ENCODE measurements at regions not wholly inside any gene's neighbourhood (a gene's known extent, or its start where the extent isn't known, plus 50 kb on each side); places are given as distances from the start of the nearest gene placed in this dataset.
"Not testable (repeated sequence)": the region's sequence is repeated elsewhere in the genome, so short reads cannot be mapped to it uniquely, and the experiment has no call there.

GRCh38 chr1:38658883-38659282 is 200.7 kb downstream of the RRAGC start:
- no peak for DNase-seq

GRCh38 chr1:38657873-38658272 is 201.7 kb downstream of the RRAGC start:
- DNase-seq, result no peak

- no peak for DNase-seq
Measured at GRCh38 chr1:38657207-38657840, 202.2 kb downstream of the RRAGC start.

GRCh38 chr1:38656726-38657125 is 202.8 kb downstream of the RRAGC start:
- DNase-seq, result no peak

- DNase-seq, result no peak
Measured at GRCh38 chr1:38652217-38652616, 207.4 kb downstream of the RRAGC start.

- DNase-seq, result no peak
Measured at GRCh38 chr1:38651669-38652068, 207.9 kb downstream of the RRAGC start.

- no peak for DNase-seq
Measured at GRCh38 chr1:38648417-38648816, 211.2 kb downstream of the RRAGC start.

- DNase-seq, result not testable (repeated sequence)
Measured at GRCh38 chr1:38647341-38647740, 212.2 kb downstream of the RRAGC start.

- DNase-seq, result no peak
Measured at GRCh38 chr1:38644092-38644491, 215.5 kb downstream of the RRAGC start.

GRCh38 chr1:38641661-38642060 is 217.9 kb downstream of the RRAGC start:
- DNase-seq, result no peak

GRCh38 chr1:38640371-38640770 is 219.2 kb downstream of the RRAGC start:
- DNase-seq, result no peak

- DNase-seq, result no peak
Measured at GRCh38 chr1:38628241-38628640, 231.3 kb downstream of the RRAGC start.

- DNase-seq, result no peak
Measured at GRCh38 chr1:38625939-38626338, 233.6 kb downstream of the RRAGC start.

GRCh38 chr1:38624336-38625039 is 235.1 kb downstream of the RRAGC start:
- DNase-seq, result no peak

- DNase-seq, result no peak
Measured at GRCh38 chr1:38623529-38623928, 236.0 kb downstream of the RRAGC start.

GRCh38 chr1:38622197-38622596 is 237.4 kb downstream of the RRAGC start:
- DNase-seq, result no peak

- DNase-seq, result no peak
Measured at GRCh38 chr1:38616846-38617245, 242.7 kb downstream of the RRAGC start.

GRCh38 chr1:38615680-38616079 is 243.9 kb downstream of the RRAGC start:
- DNase-seq, result no peak

GRCh38 chr1:38614861-38615260 is 244.7 kb downstream of the RRAGC start:
- DNase-seq, result no peak

- no peak for DNase-seq
Measured at GRCh38 chr1:38613996-38614395, 245.6 kb downstream of the RRAGC start.

GRCh38 chr1:38612951-38613350 is 246.6 kb downstream of the RRAGC start:
- DNase-seq, result no peak

GRCh38 chr1:38611664-38612211 is 247.8 kb downstream of the RRAGC start:
- DNase-seq, result no peak

GRCh38 chr1:38609166-38610025 is 250.2 kb downstream of the RRAGC start:
- no peak for DNase-seq
